ENCODE measurements at regions not wholly inside any gene's neighbourhood (a gene's known extent, or its start where the extent isn't known, plus 50 kb on each side); places are given as distances from the start of the nearest gene placed in this dataset.
A peak's percentile ranks its signal among the peaks of the same experiment; 100 is the strongest.
"Not testable (repeated sequence)": the region's sequence is repeated elsewhere in the genome, so short reads cannot be mapped to it uniquely, and the experiment has no call there.

- no peak overlapping the region for H3K4me3 Mint-ChIP-seq
- no peaks in the 10 kb centered on the region for H3K27me3 Mint-ChIP-seq (ENCODE audit: low read depth)
- H3K4me1 Mint-ChIP-seq, result peaks cover 35% of the 10 kb centered on the region
- DNase-seq (ENCODE audit: low spot score in 2 of 2, unreplicated experiment in 2 of 2), result no peak
- peaks cover 26% of the 10 kb centered on the region for H3K9me3 Mint-ChIP-seq
- peak overlapping the region; percentile 80 for H3K27ac Mint-ChIP-seq
- peaks cover 18% of the 10 kb centered on the region for H3K36me3 Mint-ChIP-seq
- TF ChIP-seq CTCF (IDR thresholded peaks at IDR 0.05; ENCODE audit: unreplicated experiment), result no peak
Observed at GRCh38 chr12:46547421-46548354, 175.1 kb upstream of the SLC38A2 start.

- Mint-ChIP-seq H3K36me3 (peaks cover 18% of the 10 kb centered on the region), H3K4me1 (peaks cover 30% of the 10 kb centered on the region), H3K27me3 (ENCODE audit: low read depth) (no peaks in the 10 kb centered on the region), H3K9me3 (peaks cover 28% of the 10 kb centered on the region), H3K27ac (peak overlapping the region; percentile 80), H3K4me3 (no peak overlapping the region)
- TF ChIP-seq CTCF (IDR thresholded peaks at IDR 0.05; ENCODE audit: unreplicated experiment), result no peak
- DNase-seq (ENCODE audit: low spot score in 2 of 2, unreplicated experiment in 2 of 2), result no peak
Observed at GRCh38 chr12:46546634-46547273, 174.2 kb upstream of the SLC38A2 start.

- DNase-seq (ENCODE audit: low spot score in 2 of 2, unreplicated experiment in 2 of 2); H3K27me3 Mint-ChIP-seq (ENCODE audit: low read depth); H3K27ac Mint-ChIP-seq; H3K4me3 Mint-ChIP-seq: not testable (repeated sequence)
- Mint-ChIP-seq H3K4me1 (peaks cover 22% of the 10 kb centered on the region), H3K9me3 (peaks cover 36% of the 10 kb centered on the region), H3K36me3 (peaks cover 21% of the 10 kb centered on the region)
Observed at GRCh38 chr12:46543378-46543795, 170.8 kb upstream of the SLC38A2 start.

GRCh38 chr12:46538976-46539375 is 166.4 kb upstream of the SLC38A2 start:
- H3K27ac Mint-ChIP-seq, result no peak overlapping the region
- TF ChIP-seq CTCF (IDR thresholded peaks at IDR 0.05; ENCODE audit: unreplicated experiment), result no peak
- peaks cover 22% of the 10 kb centered on the region for H3K9me3 Mint-ChIP-seq
- DNase-seq (ENCODE audit: low spot score in 2 of 2, unreplicated experiment in 2 of 2), result no peak
- H3K36me3 Mint-ChIP-seq, result peaks cover 12% of the 10 kb centered on the region
- no peak overlapping the region for H3K4me3 Mint-ChIP-seq
- H3K4me1 Mint-ChIP-seq, result peaks cover 29% of the 10 kb centered on the region
- H3K27me3 Mint-ChIP-seq (ENCODE audit: low read depth), result no peaks in the 10 kb centered on the region

- no peak overlapping the region for H3K4me3 Mint-ChIP-seq
- no peaks in the 10 kb centered on the region for H3K27me3 Mint-ChIP-seq (ENCODE audit: low read depth)
- peaks cover 8% of the 10 kb centered on the region for H3K9me3 Mint-ChIP-seq
- no peak overlapping the region for H3K27ac Mint-ChIP-seq
- H3K4me1 Mint-ChIP-seq, result peaks cover 35% of the 10 kb centered on the region
- DNase-seq (ENCODE audit: low spot score in 2 of 2, unreplicated experiment in 2 of 2), result no peak
- TF ChIP-seq CTCF (IDR thresholded peaks at IDR 0.05; ENCODE audit: unreplicated experiment), result no peak
- H3K36me3 Mint-ChIP-seq, result peaks cover 4% of the 10 kb centered on the region
Observed at GRCh38 chr12:46537387-46537955, 164.9 kb upstream of the SLC38A2 start.

GRCh38 chr12:46536316-46536715 is 163.7 kb upstream of the SLC38A2 start:
- H3K36me3 Mint-ChIP-seq; H3K9me3 Mint-ChIP-seq; DNase-seq (ENCODE audit: low spot score in 2 of 2, unreplicated experiment in 2 of 2); H3K27me3 Mint-ChIP-seq (ENCODE audit: low read depth); H3K4me3 Mint-ChIP-seq: not testable (repeated sequence)
- H3K27ac Mint-ChIP-seq, result peak overlapping the region; percentile 32
- H3K4me1 Mint-ChIP-seq, result peaks cover 35% of the 10 kb centered on the region
